DND-41 (cell line): ENCODE measurements at regions not wholly inside any gene's neighbourhood (a gene's known extent, or its start where the extent isn't known, plus 50 kb on each side); places are given as distances from the start of the nearest gene placed in this dataset.

ENCODE experiments used
- ATAC-seq: fragments of 200-7000 bp; cut with Tn5 transposase; 3 replicates; pipeline ENCODE4 v1.9.1; 2021; ENCODE audit warnings: low read depth; ENCODE audit not compliant: insufficient read depth
- DNase-seq: peaks from one replicate; pipeline ENCODE4 v3.0.0-alpha.2; 2020
- H2AFZ ChIP-seq: 2 replicates; pipeline ENCODE4 v1.6.0; 2012; ENCODE audit warnings: low read depth, low read length
- H3K27ac ChIP-seq: 2 replicates; pipeline ENCODE4 v1.5.1; 2012; ENCODE audit warnings: low read length, inconsistent platforms
- H3K27me3 ChIP-seq: fragments of 200-600 bp; sonication (generic); 2 replicates; pipeline ENCODE4 v1.6.0; 2012; ENCODE audit warnings: low read length, mild to moderate bottlenecking, inconsistent platforms; ENCODE audit not compliant: insufficient read depth, poor library complexity
- H3K36me3 ChIP-seq: 2 replicates; pipeline ENCODE4 v1.5.1; 2012; ENCODE audit warnings: low read length, inconsistent platforms; ENCODE audit not compliant: insufficient read depth
- H3K4me1 ChIP-seq: 2 replicates; pipeline ENCODE4 v1.5.1; 2012; ENCODE audit warnings: mild to moderate bottlenecking, low read length; ENCODE audit not compliant: insufficient read depth
- H3K4me2 ChIP-seq: 2 replicates; pipeline ENCODE4 v1.6.0; 2012; ENCODE audit warnings: mild to moderate bottlenecking, moderate library complexity, low read length, inconsistent platforms; ENCODE audit not compliant: insufficient read depth
- H3K4me3 ChIP-seq, 2 experiments: fragments of 200-600 bp in 1 of 2; shearing (Covaris generic) in 1 of 2; 2 replicates each; pipeline ENCODE4 v1.5.1; 2012 to 2016; ENCODE audit warnings: inconsistent platforms in 2 of 2, low read length in 2 of 2, mild to moderate bottlenecking in 2 of 2, low read depth in 1 of 2, moderate library complexity in 1 of 2
- H3K79me2 ChIP-seq: 2 replicates; pipeline ENCODE4 v1.6.0; 2012; ENCODE audit warnings: low read length, inconsistent platforms; ENCODE audit not compliant: insufficient read depth
- H3K9ac ChIP-seq: 2 replicates; pipeline ENCODE4 v1.6.0; 2012; ENCODE audit warnings: low read depth, mild to moderate bottlenecking, inconsistent platforms, low read length, moderate library complexity
- H3K9me3 ChIP-seq: 2 replicates; pipeline ENCODE4 v1.5.1; 2012; ENCODE audit warnings: low read length, moderate library complexity, mild to moderate bottlenecking, inconsistent platforms; ENCODE audit not compliant: insufficient read depth, severe bottlenecking
- H4K20me1 ChIP-seq: 2 replicates; pipeline ENCODE4 v1.6.0; 2012; ENCODE audit warnings: low read length; ENCODE audit not compliant: insufficient read depth
- EZH2 ChIP-seq: IDR thresholded peaks from 3 replicates; pipeline ENCODE4 v1.6.1; 2012; ENCODE audit warnings: borderline replicate concordance, low read depth, mild to moderate bottlenecking, moderate library complexity, low read length, inconsistent platforms; ENCODE audit not compliant: severe bottlenecking
- TF ChIP-seq, protein P1 (sequence below): IDR thresholded peaks from 2 replicates; pipeline ENCODE4 v1.5.1; 2012; ENCODE audit warnings: borderline replicate concordance, low read length, moderate library complexity, mild to moderate bottlenecking; ENCODE audit not compliant: poor library complexity, severe bottlenecking; ENCODE audit errors: extremely low read depth

DNA sequence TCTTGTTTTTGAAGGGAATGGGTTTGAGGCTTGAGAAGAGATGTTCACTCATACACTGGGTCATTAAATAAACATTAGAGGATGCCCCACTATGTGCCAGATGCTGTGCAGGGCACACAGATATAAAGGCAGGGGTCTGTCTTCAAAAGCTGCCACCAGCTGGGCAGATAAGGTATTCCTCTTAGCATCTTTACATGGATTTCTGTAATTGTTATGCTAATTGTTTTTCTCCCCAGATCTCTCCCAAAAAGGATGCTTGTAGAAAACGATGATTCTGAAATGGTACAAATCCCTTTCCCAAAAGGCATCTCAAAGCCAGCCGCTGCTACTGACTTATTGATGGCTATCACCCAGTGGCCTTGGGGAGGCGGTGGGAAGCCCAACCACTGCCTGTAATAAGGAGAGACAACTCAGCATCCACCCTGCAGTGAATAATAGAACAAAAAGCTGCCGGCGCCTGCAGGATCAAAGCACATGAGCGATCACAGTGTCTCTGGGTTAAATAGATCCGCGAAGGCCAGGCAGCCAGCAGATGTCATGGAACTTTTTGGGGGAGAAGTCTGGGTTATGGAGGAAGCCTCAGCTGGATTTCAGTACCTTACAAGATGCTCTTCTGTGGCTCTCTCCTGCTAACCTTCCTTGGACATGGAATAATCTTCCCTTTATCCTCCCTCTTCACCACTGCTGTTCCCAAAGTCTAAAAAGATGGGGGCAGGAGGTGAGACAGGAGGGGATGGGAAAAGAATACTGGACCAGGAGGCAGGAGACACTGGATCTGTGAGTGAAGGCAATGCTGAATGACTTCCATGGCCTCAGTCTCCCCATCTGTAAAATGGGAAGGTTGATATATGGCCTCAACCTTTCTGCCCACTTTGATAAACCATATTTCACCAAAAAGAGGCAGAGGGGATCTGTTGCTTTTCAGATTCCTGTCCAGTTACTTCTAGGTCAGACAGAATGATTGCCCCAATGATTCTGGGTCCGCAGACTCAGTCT, 54.8 kb upstream of the CD34 start:
- Histone ChIP-seq H3K9ac (no peak overlapping the region), H3K4me3 (no peak overlapping the region), H3K27me3 (peaks cover 3% of the 10 kb centered on the region), H3K4me1 (peaks cover 16% of the 10 kb centered on the region), H3K79me2 (no peaks in the 10 kb centered on the region), H4K20me1 (no peaks in the 10 kb centered on the region), H3K9me3 (no peaks in the 10 kb centered on the region), H3K27ac (no peak overlapping the region), H3K4me2 (no peak overlapping the region), H2AFZ (no peak overlapping the region), H3K36me3 (no peaks in the 10 kb centered on the region)
- DNase-seq: no peak
- ATAC-seq: no peak
- TF ChIP-seq, protein P1, sequence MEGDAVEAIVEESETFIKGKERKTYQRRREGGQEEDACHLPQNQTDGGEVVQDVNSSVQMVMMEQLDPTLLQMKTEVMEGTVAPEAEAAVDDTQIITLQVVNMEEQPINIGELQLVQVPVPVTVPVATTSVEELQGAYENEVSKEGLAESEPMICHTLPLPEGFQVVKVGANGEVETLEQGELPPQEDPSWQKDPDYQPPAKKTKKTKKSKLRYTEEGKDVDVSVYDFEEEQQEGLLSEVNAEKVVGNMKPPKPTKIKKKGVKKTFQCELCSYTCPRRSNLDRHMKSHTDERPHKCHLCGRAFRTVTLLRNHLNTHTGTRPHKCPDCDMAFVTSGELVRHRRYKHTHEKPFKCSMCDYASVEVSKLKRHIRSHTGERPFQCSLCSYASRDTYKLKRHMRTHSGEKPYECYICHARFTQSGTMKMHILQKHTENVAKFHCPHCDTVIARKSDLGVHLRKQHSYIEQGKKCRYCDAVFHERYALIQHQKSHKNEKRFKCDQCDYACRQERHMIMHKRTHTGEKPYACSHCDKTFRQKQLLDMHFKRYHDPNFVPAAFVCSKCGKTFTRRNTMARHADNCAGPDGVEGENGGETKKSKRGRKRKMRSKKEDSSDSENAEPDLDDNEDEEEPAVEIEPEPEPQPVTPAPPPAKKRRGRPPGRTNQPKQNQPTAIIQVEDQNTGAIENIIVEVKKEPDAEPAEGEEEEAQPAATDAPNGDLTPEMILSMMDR: no peak

DNA sequence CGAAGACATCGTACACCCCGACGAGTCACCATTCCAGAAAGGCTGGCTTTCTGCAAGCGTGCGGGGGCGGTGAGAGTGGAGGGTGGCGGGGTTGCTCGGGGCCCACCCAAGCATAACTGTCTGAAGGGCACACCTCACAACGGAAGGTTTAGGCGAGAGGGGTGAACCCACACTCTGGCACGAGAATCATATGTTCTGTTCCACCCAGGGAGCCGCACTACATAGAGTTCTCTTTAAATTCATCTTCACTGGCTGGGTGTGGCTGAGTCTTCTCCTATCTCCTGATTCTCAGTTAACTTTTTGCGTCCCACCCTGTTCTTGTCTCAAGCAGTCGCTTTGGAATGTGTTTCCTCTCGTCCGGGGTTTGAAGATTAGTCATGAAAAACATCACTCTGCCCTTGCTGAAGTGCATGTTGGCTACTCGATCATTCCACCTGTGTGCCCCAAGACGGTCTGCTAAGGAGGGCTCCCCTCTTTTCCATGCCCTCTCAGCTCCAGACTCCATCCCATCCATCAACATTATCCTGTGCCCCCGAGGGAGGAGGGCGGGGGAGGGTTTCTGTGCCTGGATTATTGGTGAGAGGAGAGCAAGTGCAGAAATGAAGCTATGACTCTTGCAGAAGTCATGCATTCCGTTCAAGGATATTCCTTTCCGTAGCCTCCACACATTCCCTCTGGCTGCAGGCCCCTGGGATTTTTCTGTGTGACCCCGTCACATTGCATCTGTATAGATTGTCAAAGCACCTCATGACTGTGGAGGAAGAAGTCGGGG, 53.5 kb upstream of the CD34 start:
- Histone ChIP-seq H3K4me3 (peak overlapping the region in 1 of 2 experiments; percentile 62; a peak in 1 of 4 replicates), H4K20me1 (no peaks in the 10 kb centered on the region), H3K36me3 (no peaks in the 10 kb centered on the region), H3K27ac (no peak overlapping the region), H3K9me3 (no peaks in the 10 kb centered on the region), H3K27me3 (peaks cover 3% of the 10 kb centered on the region), H3K9ac (peak overlapping the region; percentile 70; the same call in 1 of the 2 replicates), H3K4me2 (peak overlapping the region; percentile 99), H2AFZ (peak overlapping the region; percentile 98), H3K79me2 (no peaks in the 10 kb centered on the region), H3K4me1 (peaks cover 16% of the 10 kb centered on the region)
- DNase-seq: no peak
- ATAC-seq: no peak
- TF ChIP-seq EZH2: no peak
- TF ChIP-seq, protein P1: no peak

DNA sequence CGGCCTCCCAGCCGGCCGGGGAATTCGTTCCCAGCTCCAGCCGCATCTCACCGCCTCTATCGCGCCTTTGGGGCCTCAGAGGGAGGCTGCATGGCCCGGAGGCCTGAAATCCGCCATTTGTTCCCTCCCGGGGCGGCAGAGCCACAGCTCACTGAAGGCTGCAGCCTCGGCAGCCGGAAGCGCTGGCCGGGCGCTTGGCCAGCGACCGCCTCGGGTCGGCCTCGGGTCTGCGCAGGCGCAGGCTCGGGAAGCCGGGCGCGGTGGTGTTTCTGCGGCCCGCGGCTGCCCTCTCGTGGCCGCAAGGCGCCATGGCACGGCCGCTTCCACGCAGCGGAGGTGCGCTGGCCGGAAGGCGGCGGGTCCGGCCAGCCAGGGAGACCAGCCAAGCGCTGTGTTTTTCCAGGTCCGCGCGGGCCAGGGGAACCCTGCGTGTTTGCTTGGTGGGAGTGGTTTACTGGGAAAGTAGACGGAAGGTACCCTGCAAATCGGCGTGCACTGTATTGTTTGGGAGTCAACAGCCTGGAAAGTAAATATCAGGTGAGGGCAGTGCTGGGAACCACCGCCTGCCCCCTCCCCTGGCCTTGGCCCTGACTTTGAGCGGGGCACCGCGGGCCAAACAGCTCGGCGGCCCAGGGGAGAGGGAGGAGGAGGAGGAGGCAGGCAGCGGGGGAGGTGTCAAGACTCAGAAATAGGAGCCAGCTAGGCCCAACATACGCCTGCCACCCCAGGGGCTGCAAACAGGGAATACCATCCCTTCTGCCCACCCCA, 52.7 kb upstream of the CD34 start:
- Histone ChIP-seq H3K9ac (peak overlapping the region; percentile 70), H3K79me2 (no peaks in the 10 kb centered on the region), H3K9me3 (no peaks in the 10 kb centered on the region), H3K4me3 (peak overlapping the region in 1 of 2 experiments; percentile 62; a peak in 3 of 4 replicates), H3K4me1 (peaks cover 16% of the 10 kb centered on the region), H4K20me1 (no peaks in the 10 kb centered on the region), H2AFZ (peak overlapping the region; percentile 98), H3K27ac (peak overlapping the region; percentile 69), H3K27me3 (peaks cover 3% of the 10 kb centered on the region), H3K4me2 (peak overlapping the region; percentile 99), H3K36me3 (no peaks in the 10 kb centered on the region)
- DNase-seq: peak; percentile 77
- ATAC-seq: peak; percentile 86
- TF ChIP-seq, protein P1: peak; percentile 98
- TF ChIP-seq EZH2: no peak
